IMR-90 (cell line): ENCODE measurements at regions not wholly inside any gene's neighbourhood (a gene's known extent, or its start where the extent isn't known, plus 50 kb on each side); places are given as distances from the start of the nearest gene placed in this dataset.

Experiments
- ATAC-seq: fragments of 200-7000 bp; cut with Tn5 transposase; 2 replicates; pipeline ENCODE4 v1.9.1; 2020; ENCODE audit warnings: low read depth, mild to moderate bottlenecking, moderate library complexity
- BruUV-seq: library from RNA; stranded (reverse); fragments of 400-500 nt; replicated peaks from 2 replicates; lab custom pipeline; 2021; lab: Mats Ljungman, UMichigan
- CTCF ChIA-PET: fragments of 300-600 bp; formaldehyde crosslinking; extraction: SDS; loops from one replicate; lab custom pipeline; 2021; ENCODE audit warnings: antibody characterized with exemption; lab: Yijun Ruan, JAX
- POLR2A ChIA-PET: fragments of 300-600 bp; sonication (Branson Sonifier 250); formaldehyde crosslinking; loops from one replicate; lab custom pipeline; 2022; ENCODE audit warnings: antibody characterized with exemption; ENCODE audit not compliant: unreplicated experiment; lab: Charles Lee
- DNase-seq: peaks from one replicate; pipeline ENCODE4 v3.0.0; 2013
- H2AFZ ChIP-seq: replicated peaks from 2 replicates; pipeline ENCODE3; 2013; ENCODE audit warnings: low read length, mild to moderate bottlenecking; ENCODE audit not compliant: poor library complexity
- H2AK5ac ChIP-seq: 2 replicates; pipeline ENCODE4 v1.6.1; 2013; ENCODE audit warnings: low read depth, low read length, inconsistent platforms
- H2AK9ac ChIP-seq: replicated peaks from 2 replicates; pipeline ENCODE3; 2013; ENCODE audit warnings: mild to moderate bottlenecking, low read depth, low read length, moderate library complexity; ENCODE audit not compliant: poor library complexity
- H2BK120ac ChIP-seq: 2 replicates; pipeline ENCODE4 v1.6.1; 2013; ENCODE audit warnings: low read depth, low read length, inconsistent platforms
- H2BK15ac ChIP-seq: 3 replicates; pipeline ENCODE4 v1.6.1; 2013; ENCODE audit warnings: low read depth, low read length, inconsistent platforms
- H2BK20ac ChIP-seq: 2 replicates; pipeline ENCODE4 v1.6.1; 2013; ENCODE audit warnings: low read depth, mild to moderate bottlenecking, inconsistent platforms, low read length, moderate library complexity
- H2BK5ac ChIP-seq: 2 replicates; pipeline ENCODE4 v1.6.1; 2013; ENCODE audit warnings: mild to moderate bottlenecking, low read depth, low read length, inconsistent platforms; ENCODE audit not compliant: poor library complexity, severe bottlenecking
- H3K14ac ChIP-seq: replicated peaks from 2 replicates; pipeline ENCODE4 v1.6.1; 2013; ENCODE audit warnings: low read depth, low read length, inconsistent platforms
- H3K18ac ChIP-seq: 2 replicates; pipeline ENCODE4 v1.6.1; 2013; ENCODE audit warnings: low read depth, low read length, control low read depth
- H3K23ac ChIP-seq: 2 replicates; pipeline ENCODE4 v1.6.1; 2013; ENCODE audit warnings: low read depth, low read length, inconsistent platforms
- H3K27ac ChIP-seq: 2 replicates; pipeline ENCODE4 v1.5.1; 2013; ENCODE audit warnings: mild to moderate bottlenecking, control low read depth, low read length; ENCODE audit not compliant: insufficient read depth
- H3K27me3 ChIP-seq: 2 replicates; pipeline ENCODE4 v1.6.1; 2013; ENCODE audit warnings: low read length; ENCODE audit not compliant: control insufficient read depth, insufficient read depth
- H3K36me3 ChIP-seq: 2 replicates; pipeline ENCODE4 v1.6.1; 2013; ENCODE audit warnings: low read length, mixed read lengths; ENCODE audit not compliant: control insufficient read depth, insufficient read depth
- H3K4ac ChIP-seq: 2 replicates; pipeline ENCODE4 v1.6.1; 2013; ENCODE audit warnings: low read depth, low read length, inconsistent platforms
- H3K4me1 ChIP-seq: 2 replicates; pipeline ENCODE4 v1.6.1; 2013; ENCODE audit warnings: low read length, mixed read lengths; ENCODE audit not compliant: control insufficient read depth, insufficient read depth
- H3K4me2 ChIP-seq: 2 replicates; pipeline ENCODE4 v1.6.1; 2013; ENCODE audit warnings: low read depth, mild to moderate bottlenecking, control low read depth, low read length, moderate library complexity
- H3K4me3 ChIP-seq: 2 replicates; pipeline ENCODE4 v1.5.1; 2013; ENCODE audit warnings: low read depth, mild to moderate bottlenecking, control low read depth, low read length, moderate library complexity; ENCODE audit not compliant: insufficient read depth
- H3K56ac ChIP-seq: 2 replicates; pipeline ENCODE4 v1.6.1; 2013; ENCODE audit warnings: low read length, inconsistent platforms; ENCODE audit not compliant: insufficient read depth; ENCODE audit errors: extremely low read depth
- H3K79me1 ChIP-seq, 2 experiments: 2 replicates each; pipeline ENCODE4 v1.6.1; 2013; ENCODE audit warnings: low read length in 2 of 2, inconsistent platforms in 1 of 2, low read depth in 1 of 2
- H3K9ac ChIP-seq: 2 replicates; pipeline ENCODE4 v1.6.1; 2013; ENCODE audit warnings: low read depth, low read length, control low read depth
- H3K9me1 ChIP-seq: 2 replicates; pipeline ENCODE4 v1.6.1; 2013; ENCODE audit warnings: low read length, inconsistent platforms; ENCODE audit not compliant: insufficient read depth
- H3K9me3 ChIP-seq: 2 replicates; pipeline ENCODE4 v1.6.1; 2013; ENCODE audit warnings: low read length; ENCODE audit not compliant: control insufficient read depth, insufficient read depth
- H4K20me1 ChIP-seq: 2 replicates; pipeline ENCODE4 v1.6.1; 2013; ENCODE audit warnings: low read length, inconsistent platforms; ENCODE audit not compliant: insufficient read depth
- H4K5ac ChIP-seq: 2 replicates; pipeline ENCODE4 v1.6.1; 2013; ENCODE audit warnings: mild to moderate bottlenecking, low read depth, low read length, control low read depth
- H4K8ac ChIP-seq, 2 experiments: 2 replicates each; pipeline ENCODE4 v1.6.1; 2013; ENCODE audit warnings: low read depth in 2 of 2, low read length in 2 of 2, control low read depth in 1 of 2, inconsistent platforms in 1 of 2
- H4K91ac ChIP-seq: 2 replicates; pipeline ENCODE4 v1.6.1; 2013; ENCODE audit warnings: low read depth, low read length, inconsistent platforms; ENCODE audit not compliant: insufficient read depth
- BHLHE40 ChIP-seq: fragments of 150-350 bp; IDR thresholded peaks from 2 replicates; pipeline ENCODE4 v1.6.1; 2016; ENCODE audit warnings: mild to moderate bottlenecking, low read depth, low read length
- CEBPB ChIP-seq: IDR thresholded peaks from 2 replicates; pipeline ENCODE4 v1.6.1; 2012; ENCODE audit warnings: low read depth, low read length, improper control_type of control experiment
- CHD1 ChIP-seq: IDR thresholded peaks from 2 replicates; pipeline ENCODE4 v1.6.1; 2012; ENCODE audit warnings: low read depth, low read length, improper control_type of control experiment
- CTCF ChIP-seq: conservative IDR thresholded peaks from 2 replicates; pipeline ENCODE4 v1.5.1; 2012; ENCODE audit warnings: mild to moderate bottlenecking, low read depth, low read length, improper control_type of control experiment
- ELK1 ChIP-seq: fragments of 150-350 bp; IDR thresholded peaks from 2 replicates; pipeline ENCODE4 v1.6.1; 2016; ENCODE audit warnings: low read depth, mild to moderate bottlenecking, low read length, moderate library complexity, borderline replicate concordance
- FOS ChIP-seq: fragments of 150-350 bp; IDR thresholded peaks from 2 replicates; pipeline ENCODE4 v1.6.1; 2016; ENCODE audit warnings: low read depth, low read length
- MXI1 ChIP-seq: IDR thresholded peaks from 2 replicates; pipeline ENCODE4 v1.6.1; 2012; ENCODE audit warnings: low read depth, mild to moderate bottlenecking, low read length, moderate library complexity, borderline replicate concordance
- NFE2L2 ChIP-seq: fragments of 150-350 bp; IDR thresholded peaks from 2 replicates; pipeline ENCODE4 v1.6.1; 2016; ENCODE audit warnings: low read depth, mild to moderate bottlenecking, low read length
- POLR2A ChIP-seq: IDR thresholded peaks from 2 replicates; pipeline ENCODE4 v1.6.1; 2012; ENCODE audit warnings: mild to moderate bottlenecking, low read depth, low read length
- RAD21 ChIP-seq: IDR thresholded peaks from 2 replicates; pipeline ENCODE4 v1.6.1; 2012; ENCODE audit warnings: low read length, improper control_type of control experiment
- RCOR1 ChIP-seq: IDR thresholded peaks from 2 replicates; pipeline ENCODE4 v1.6.1; 2012; ENCODE audit warnings: mild to moderate bottlenecking, low read length, improper control_type of control experiment; ENCODE audit not compliant: insufficient replicate concordance
- SMC3 ChIP-seq: fragments of 150-350 bp; IDR thresholded peaks from 2 replicates; pipeline ENCODE4 v1.6.1; 2016; ENCODE audit warnings: low read depth, mild to moderate bottlenecking, antibody characterized with exemption, low read length, moderate library complexity
- USF2 ChIP-seq: fragments of 150-350 bp; IDR thresholded peaks from 2 replicates; pipeline ENCODE4 v1.6.1; 2017; ENCODE audit warnings: mild to moderate bottlenecking, antibody characterized with exemption, low read length, low read depth
- WGBS, 2 experiments: methylation state at CpG; one replicate each; pipeline versions ENCODE4 v1.1.5 to v1.1.7; 2013; ENCODE audit warnings: missing lambda C conversion rate in 2 of 2; ENCODE audit not compliant: insufficient read length in 1 of 2; ENCODE audit errors: extremely low coverage in 2 of 2; 5-methylcytosine and 5-hydroxymethylcytosine counted together
- dilution Hi-C: fragments of 300-500 bp; cut with HindIII; formaldehyde crosslinking; loops from one replicate; pipeline ENCODE4 v1.14.3; 2018; ENCODE audit warnings: low sequenced_read_pairs; ENCODE audit not compliant: unreplicated experiment
- in situ Hi-C: fragments of 300-500 bp; cut with MboI; formaldehyde crosslinking; loops from 3 replicates; pipeline ENCODE4 v1.14.3; 2019; ENCODE audit warnings: low sequenced_read_pairs, inconsistent platforms, mixed read lengths
- intact Hi-C: fragments of 100-400 bp; cut with micrococcal nuclease; formaldehyde crosslinking; loops from 2 replicates; pipeline ENCODE4 v1.10.0; 2022

GRCh38 chr7:86454753-86455152 is 189.0 kb upstream of the GRM3 start:
- H2BK120ac ChIP-seq, result no peak overlapping the region
- H2BK15ac ChIP-seq, result no peak overlapping the region
- H4K5ac ChIP-seq, result no peak overlapping the region
- ChIA-PET CTCF (no interaction called here), POLR2A (no interaction called here)
- no peak overlapping the region for H3K9ac ChIP-seq
- no CpG with 5 or more reads among the region's 2 CpGs for whole genome bisulfite sequencing, 2 experiments
- no peak for ATAC-seq
- H3K27me3 ChIP-seq, result no peaks in the 10 kb centered on the region
- intact Hi-C loops, result no loop called here
- no peak overlapping the region for H3K4ac ChIP-seq
- H3K36me3 ChIP-seq, result no peaks in the 10 kb centered on the region
- in situ Hi-C loops, result loop anchor here (25.0 kb wide), 1 partner anchor 567 kb away; no protein-coding TSS in a partner anchor
- no peak overlapping the region for H2BK20ac ChIP-seq
- no peak overlapping the region for H3K18ac ChIP-seq
- peaks cover 2% of the 10 kb centered on the region; the same call in 1 of the 2 replicates for H3K9me3 ChIP-seq
- H2AFZ ChIP-seq, result no peak overlapping the region
- H3K79me1 ChIP-seq, result no peaks in the 10 kb centered on the region
- DNase-seq, result no peak
- H2BK5ac ChIP-seq, result no peak overlapping the region
- H3K4me2 ChIP-seq, result no peak overlapping the region
- no peak overlapping the region for H3K56ac ChIP-seq
- no peaks in the 10 kb centered on the region for H4K20me1 ChIP-seq
- H2AK5ac ChIP-seq, result no peak overlapping the region
- no peak overlapping the region for H3K23ac ChIP-seq
- no peak overlapping the region for H4K91ac ChIP-seq
- no peak for TF ChIP-seq RCOR1
- no peak for TF ChIP-seq BHLHE40
- no peak for TF ChIP-seq POLR2A
- TF ChIP-seq CEBPB, result no peak
- no peak for TF ChIP-seq ELK1
- TF ChIP-seq USF2, result no peak
- TF ChIP-seq SMC3, result no peak
- TF ChIP-seq FOS, result no peak
- TF ChIP-seq RAD21, result no peak
- no peak for TF ChIP-seq NFE2L2
- no peak for TF ChIP-seq MXI1
- no peak for TF ChIP-seq CTCF
- no peak for TF ChIP-seq CHD1
- no peaks in the 10 kb centered on the region for H3K4me1 ChIP-seq
- H3K27ac ChIP-seq, result no peak overlapping the region
- no TSS peak for BruUV-seq
- H3K9me1 ChIP-seq, result no peaks in the 10 kb centered on the region
- no peak overlapping the region for H3K14ac ChIP-seq
- H4K8ac ChIP-seq, result no peak overlapping the region
- H2AK9ac ChIP-seq, result no peak overlapping the region
- H3K4me3 ChIP-seq, result no peak overlapping the region
- dilution Hi-C loops, result no loop called here
